ENCODE measurements at regions not wholly inside any gene's neighbourhood (a gene's known extent, or its start where the extent isn't known, plus 50 kb on each side); places are given as distances from the start of the nearest gene placed in this dataset.

GRCh38 chr11:106614262-106614661, 404.0 kb downstream of the GUCY1A2 start:
- no peak for TF ChIP-seq EZH2 (IDR thresholded peaks at IDR 0.05; ENCODE audit: low read length, missing control alignments)
- no peak for TF ChIP-seq CTCF (conservative IDR thresholded peaks at IDR 0.05 in 1 of 2, IDR thresholded peaks at IDR 0.05 in 1 of 2; ENCODE audit: low read depth in 1 of 2, low read length in 2 of 2)
